ENCODE measurements at regions not wholly inside any gene's neighbourhood (a gene's known extent, or its start where the extent isn't known, plus 50 kb on each side); places are given as distances from the start of the nearest gene placed in this dataset.

GRCh38 chr14:80133457-80133856 is 77.8 kb downstream of the DIO2 start:
- DNase-seq = no peak
- Mint-ChIP-seq H3K4me1 (no peaks in the 10 kb centered on the region), H3K36me3 (ENCODE audit: insufficient read depth in 1 of 3, low read depth in 3 of 3) (peaks cover 5 to 21% (median 16%) of the 10 kb centered on the region in 3 experiments), H3K27me3 (ENCODE audit: low read depth) (peaks cover 2% of the 10 kb centered on the region; the same call in 1 of the 2 replicates), H3K9me3 (peaks cover 36 to 38% of the 10 kb centered on the region in 2 experiments), H3K4me3 (no peak overlapping the region), H3K27ac (no peak overlapping the region)
- no peak overlapping the region for H3K9ac ChIP-seq (ENCODE audit: extremely low read depth, insufficient read length, low read length)
- TF ChIP-seq CTCF (conservative IDR thresholded peaks at IDR 0.05) = no peak
- no peaks in the 10 kb centered on the region for H3K79me1 ChIP-seq (ENCODE audit: insufficient read depth, low read depth, low read length, poor library complexity, severe bottlenecking)
- no peak overlapping the region for H2AFZ ChIP-seq (ENCODE audit: low read length)
- H3K79me2 ChIP-seq (ENCODE audit: insufficient read depth, low read length) = no peaks in the 10 kb centered on the region
- H2BK20ac ChIP-seq (ENCODE audit: low read depth, low read length, poor library complexity, severe bottlenecking) = no peak overlapping the region
- H3K4me1 ChIP-seq (ENCODE audit: insufficient read depth, low read length) = no peaks in the 10 kb centered on the region
- no CpG with 5 or more reads among the region's 3 CpGs for WGBS (ENCODE audit: extremely low coverage, insufficient read length, low lambda C conversion rate)
- no peak overlapping the region for H3K56ac ChIP-seq (ENCODE audit: insufficient read length, low read depth, low read length)
- H3K27me3 ChIP-seq (ENCODE audit: insufficient read depth, low read length) = no peaks in the 10 kb centered on the region
- no peak overlapping the region for H2BK15ac ChIP-seq (ENCODE audit: low read depth, low read length)
- no peaks in the 10 kb centered on the region for H4K20me1 ChIP-seq (ENCODE audit: control insufficient read depth, insufficient read depth, insufficient read length)
- no peak overlapping the region for H4K8ac ChIP-seq (replicated peaks; ENCODE audit: insufficient read length, low read depth, low read length)
- no peak overlapping the region for H3T11ph ChIP-seq (ENCODE audit: low read length)
- no peak overlapping the region for H3K4me2 ChIP-seq (ENCODE audit: insufficient read depth, insufficient read length, low read length)
- no peak overlapping the region for H2BK5ac ChIP-seq (ENCODE audit: insufficient read length, low read length)
- H3K9me3 ChIP-seq (ENCODE audit: control insufficient read depth, low read depth, low read length) = peaks cover 14% of the 10 kb centered on the region
- no peak overlapping the region for H2BK120ac ChIP-seq (ENCODE audit: low read depth, low read length, poor library complexity, severe bottlenecking)
- H3K23me2 ChIP-seq (ENCODE audit: insufficient read length, low read depth, low read length, poor library complexity, severe bottlenecking) = no peaks in the 10 kb centered on the region
- no peak overlapping the region for H4K5ac ChIP-seq (ENCODE audit: insufficient read length, low read depth, low read length)
- H4K91ac ChIP-seq (ENCODE audit: insufficient read length, low read depth, low read length) = no peak overlapping the region
- H2BK12ac ChIP-seq (ENCODE audit: insufficient read length, low read depth, low read length) = no peak overlapping the region
- no peak overlapping the region for H3K4ac ChIP-seq (ENCODE audit: low read depth, low read length)
- no peak overlapping the region for H2AK5ac ChIP-seq (ENCODE audit: insufficient read length, low read length)
- no peak overlapping the region for H3K23ac ChIP-seq (ENCODE audit: insufficient read length, low read depth, low read length)
- H3K27ac ChIP-seq (ENCODE audit: insufficient read length, low read depth, low read length) = no peak overlapping the region
- H3K18ac ChIP-seq (ENCODE audit: insufficient read length, low read depth, low read length) = no peak overlapping the region
- no peak overlapping the region for H3K14ac ChIP-seq (ENCODE audit: insufficient read depth, low read length)

Measured in H9 (cell line).